Suppressor macrophage treated with lipopolysaccharide for 1 hour (primary cell): ENCODE measurements at regions not wholly inside any gene's neighbourhood (a gene's known extent, or its start where the extent isn't known, plus 50 kb on each side); places are given as distances from the start of the nearest gene placed in this dataset.
"Not testable (repeated sequence)": the region's sequence is repeated elsewhere in the genome, so short reads cannot be mapped to it uniquely, and the experiment has no call there.

Experiments used
- DNase-seq, 3 donors: peaks; one replicate each; pipeline ENCODE4 v3.0.0-alpha.2; 2020 to 2022

DNA sequence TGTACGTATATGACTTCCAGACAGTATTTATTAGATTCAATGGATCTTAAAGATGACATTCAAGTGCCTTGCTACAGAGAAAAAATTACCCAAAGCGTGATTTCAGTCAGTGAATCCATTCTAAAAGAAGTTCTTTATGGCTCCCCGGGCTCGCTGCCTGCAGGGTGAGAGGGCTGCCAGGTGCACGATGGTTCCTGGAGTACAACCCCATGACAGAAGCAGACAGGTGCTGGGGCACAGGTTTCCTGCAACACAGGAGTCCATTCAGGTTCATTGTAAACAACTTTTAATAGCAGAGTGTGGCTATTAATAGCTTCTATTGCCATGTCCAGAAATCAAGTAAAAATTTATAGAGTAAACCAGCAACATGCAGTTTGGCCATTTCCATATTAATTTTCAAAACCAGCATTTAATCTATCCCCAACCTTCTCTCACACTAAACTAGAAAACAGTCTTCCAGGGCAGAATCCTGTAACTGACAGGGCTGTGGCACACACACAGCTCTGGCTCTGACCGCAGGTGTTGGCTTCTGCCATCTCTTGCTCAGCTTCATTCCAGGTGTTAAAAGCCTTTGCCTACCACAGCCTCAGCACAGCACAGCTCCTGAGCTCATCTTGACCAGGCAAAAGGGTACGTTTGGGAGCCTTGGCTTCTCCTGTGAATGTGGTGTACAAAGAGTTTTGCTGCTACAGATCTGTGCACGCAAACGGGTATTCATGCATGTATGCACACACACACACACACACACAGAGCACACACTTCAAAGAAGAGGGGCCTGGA is 185.9 kb downstream of the MEX3B start:
- DNase-seq: no peak

DNA sequence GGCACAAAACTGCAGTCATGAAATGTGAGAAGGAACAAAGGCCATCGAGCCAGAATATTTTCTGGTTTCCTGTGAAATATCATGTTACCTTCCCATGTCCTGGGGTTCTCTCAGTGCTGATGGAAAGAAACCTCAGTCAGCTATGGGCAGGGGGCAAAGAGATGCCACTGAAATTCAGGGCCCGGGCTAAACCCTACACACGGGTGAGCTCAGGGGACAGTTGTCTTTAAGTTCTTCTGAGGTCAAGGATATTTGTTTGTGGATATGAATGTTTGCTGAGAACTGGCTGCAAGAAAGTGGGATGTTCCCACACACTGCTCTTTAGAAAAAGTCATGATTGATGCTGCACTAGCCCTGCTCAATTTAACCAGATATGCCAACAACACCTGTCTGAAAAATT is 187.2 kb downstream of the MEX3B start:
- DNase-seq: no peak

DNA sequence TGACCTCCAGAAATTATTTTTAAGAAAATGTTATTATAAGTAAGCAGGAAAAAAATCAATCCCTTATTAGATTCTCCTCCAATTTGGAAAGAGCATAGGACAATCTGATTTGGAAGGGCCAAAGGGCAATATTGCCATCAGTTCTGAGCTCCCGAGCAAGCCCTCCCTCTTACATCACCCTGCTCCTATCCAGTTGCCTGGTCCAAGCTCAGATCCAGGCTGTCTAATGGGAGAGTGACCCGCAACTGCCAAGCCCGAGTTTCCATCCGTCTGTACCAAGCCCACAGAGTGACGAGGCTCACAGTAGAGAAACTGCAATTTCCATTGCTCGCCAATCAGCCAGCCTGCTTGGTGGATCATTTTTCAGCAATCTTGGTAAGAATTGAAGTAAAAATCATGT is 187.7 kb downstream of the MEX3B start:
- DNase-seq: peak in 1 of 3 donors; percentile 12

DNA sequence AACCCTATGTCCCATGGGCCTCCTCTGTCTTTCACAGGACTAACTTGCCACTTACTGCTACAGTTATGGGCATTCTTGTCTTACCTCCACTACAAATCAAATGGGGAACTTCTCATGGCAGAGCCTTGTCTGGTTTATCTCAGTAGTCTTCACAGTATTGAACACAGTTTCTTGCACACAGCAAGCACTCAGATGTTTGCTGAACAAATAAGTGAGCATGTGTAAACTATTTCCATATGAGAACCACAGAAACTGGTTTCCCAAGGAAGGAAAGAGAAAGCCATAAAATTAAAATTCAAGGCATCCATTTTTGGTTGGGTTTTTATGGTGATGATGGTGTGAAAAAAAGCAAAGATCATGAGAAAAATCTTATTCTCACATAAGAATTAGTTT is 189.2 kb downstream of the MEX3B start:
- no peak for DNase-seq

DNA sequence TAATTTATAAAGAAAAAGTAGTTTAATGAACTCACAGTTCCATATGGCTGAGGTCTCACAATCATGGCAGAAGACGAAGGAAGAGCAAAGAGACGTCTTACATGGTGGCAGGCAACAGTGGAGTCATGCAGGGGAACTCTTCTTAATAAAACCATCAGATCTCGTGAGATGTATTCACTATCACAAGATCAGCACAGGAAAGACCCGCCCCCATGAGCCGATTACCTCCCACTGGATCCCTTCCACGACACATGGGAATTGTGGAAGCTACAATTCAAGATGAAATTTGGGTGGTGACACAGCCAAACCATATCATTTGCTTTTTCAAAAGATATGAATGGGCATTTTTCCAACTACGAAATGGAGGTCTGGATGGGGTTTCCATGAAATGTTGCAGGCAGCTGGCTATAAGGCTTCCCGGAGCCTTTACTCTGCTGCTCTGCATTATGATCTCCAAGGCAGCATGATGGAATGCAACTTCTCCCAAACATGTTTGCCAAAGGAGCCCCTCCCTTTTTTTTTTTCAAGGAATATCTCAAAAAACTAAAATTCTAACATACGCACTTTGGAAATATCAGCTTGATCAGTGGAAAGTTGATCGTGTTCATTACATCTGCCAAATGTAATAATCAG is 189.7 kb downstream of the MEX3B start:
- peak in 1 of 3 donors; percentile 15 for DNase-seq

DNA sequence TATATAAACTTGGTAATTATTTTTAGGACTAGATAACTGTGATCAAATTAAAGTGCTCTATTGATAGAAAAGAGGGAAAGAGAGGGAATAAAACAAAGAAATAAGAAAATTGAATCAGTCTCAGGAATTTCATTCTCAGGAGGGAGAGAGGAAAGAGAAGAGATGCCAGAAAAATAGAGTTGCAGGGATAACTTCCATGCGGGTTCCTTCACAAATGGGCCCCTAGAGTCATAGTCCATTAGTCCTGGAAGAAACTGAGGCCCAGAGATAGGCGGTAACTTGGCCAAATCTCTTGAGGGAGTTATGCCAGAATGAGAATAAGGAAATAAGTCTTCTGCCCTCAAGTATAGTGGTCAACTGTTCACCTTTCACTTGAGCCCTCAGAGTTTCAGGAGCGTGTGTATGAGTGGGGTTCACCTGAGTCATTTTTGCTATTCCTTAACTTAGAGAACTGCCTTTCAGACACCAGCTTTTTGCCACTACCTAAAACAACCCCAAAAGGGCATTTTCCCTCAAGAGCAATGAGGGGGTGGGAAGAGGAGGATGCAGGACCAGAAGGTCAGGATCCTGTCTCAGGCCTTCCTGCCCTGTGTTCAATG is 192.6 kb downstream of the MEX3B start:
- no peak for DNase-seq

DNA sequence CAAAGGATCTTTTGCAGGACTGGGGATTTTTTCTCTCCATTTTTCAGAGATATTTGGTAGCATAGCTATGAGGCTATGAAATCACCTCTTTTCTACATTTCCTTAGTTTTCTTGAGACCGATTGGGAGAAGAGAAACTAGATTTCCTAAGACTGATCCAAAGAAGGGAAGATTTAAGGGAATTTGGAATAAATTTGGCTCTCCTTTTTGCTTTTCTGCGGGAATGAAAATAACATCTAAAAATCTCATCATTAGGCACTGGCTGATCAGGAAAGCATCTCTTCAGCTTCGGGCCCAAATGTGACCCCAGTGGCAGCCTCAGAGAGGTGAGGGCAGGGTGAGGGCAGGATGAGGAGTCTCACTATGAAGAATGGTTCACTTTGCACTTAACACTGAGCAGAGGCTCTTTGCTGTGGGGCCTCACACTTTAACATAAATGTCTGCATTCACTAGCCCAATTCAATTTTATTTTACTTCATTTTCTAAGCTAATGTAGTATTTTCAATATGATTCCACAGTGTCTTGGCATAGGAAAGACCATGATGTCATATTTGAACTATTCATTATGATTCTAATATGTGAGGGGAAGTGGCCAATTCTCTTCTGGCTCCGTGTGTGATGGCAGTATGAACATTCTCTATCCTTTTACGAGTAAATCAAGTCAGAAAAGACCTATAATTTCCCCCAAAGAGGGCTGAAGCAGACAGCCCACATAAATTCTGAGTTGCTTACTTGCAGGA is 193.2 kb downstream of the MEX3B start:
- no peak for DNase-seq

DNA sequence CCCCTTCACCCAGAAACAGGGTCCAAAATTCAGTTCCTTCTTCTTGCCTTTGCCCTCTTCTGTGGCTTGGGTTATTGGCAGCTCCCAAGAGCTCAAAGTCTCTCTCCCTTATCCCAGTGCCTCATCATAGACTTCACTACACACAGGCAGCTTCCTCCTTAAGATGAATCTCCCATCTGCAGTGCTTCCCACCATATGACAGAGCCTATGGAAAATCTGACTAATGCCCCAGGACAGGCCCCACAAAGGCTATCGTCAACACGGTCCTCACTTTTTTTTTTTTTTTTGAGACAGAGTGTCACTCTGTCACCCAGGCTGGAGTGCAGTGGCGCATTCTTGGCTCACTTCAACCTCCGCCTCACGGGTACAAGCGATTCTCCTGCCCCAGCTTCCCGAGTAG is 194.1 kb downstream of the MEX3B start:
- DNase-seq: no peak

DNA sequence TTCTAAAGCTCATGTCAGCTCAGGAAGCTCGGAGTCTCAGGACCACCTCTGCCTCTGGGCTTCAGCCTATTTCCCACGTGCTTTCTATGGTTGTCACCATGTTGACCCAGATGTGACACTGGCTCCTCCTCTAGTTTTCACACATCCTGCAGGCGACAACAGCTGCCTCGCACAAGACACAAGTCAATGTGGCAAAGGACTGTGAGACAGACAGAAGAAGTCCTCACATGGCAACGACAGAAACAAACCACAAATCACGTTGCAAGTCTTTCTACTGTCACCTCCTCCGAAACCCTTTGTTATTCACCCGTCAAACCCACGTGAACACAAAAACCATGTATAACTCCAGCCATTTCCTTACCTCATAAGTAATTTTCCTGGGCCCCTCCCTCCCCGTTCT is 194.5 kb downstream of the MEX3B start:
- DNase-seq: no peak

DNA sequence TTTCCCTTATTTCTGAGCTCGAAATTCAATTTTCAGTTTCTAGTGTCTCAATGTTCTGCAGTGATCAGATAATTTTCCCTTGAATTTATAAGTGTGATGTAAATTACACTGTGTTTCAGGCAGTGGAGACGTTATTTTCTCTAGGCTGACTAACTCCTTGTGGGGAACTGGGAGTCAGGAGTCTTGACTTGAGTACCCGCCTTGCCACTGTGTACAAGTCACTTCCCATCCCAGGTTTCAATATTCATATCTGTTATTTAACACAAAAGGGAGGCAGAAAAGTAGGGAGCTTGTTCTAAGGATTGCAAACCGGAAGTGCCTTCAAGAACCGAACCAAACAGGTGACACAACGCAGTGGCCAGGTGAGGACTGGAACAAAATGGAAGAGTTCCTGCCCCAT is 196.5 kb downstream of the MEX3B start:
- DNase-seq: no peak

DNA sequence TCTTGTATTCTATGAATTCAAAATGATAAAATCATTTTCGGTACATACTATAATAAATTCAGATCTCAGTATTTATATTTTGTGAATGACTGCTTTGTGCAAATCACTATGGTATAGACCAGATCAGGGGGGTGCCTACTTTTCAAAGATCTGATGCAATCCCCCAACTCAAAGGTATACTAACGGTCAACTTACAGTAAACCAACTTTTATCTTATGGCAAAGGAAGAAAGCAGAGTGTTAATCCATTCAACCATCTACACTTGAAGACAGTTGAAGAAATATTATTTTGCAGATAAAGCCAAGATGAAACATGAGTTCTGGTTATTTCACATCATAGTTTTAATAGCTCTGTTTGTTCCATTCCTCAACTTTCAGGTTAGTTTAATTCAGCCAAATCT is 197.1 kb downstream of the MEX3B start:
- DNase-seq: no peak

DNA sequence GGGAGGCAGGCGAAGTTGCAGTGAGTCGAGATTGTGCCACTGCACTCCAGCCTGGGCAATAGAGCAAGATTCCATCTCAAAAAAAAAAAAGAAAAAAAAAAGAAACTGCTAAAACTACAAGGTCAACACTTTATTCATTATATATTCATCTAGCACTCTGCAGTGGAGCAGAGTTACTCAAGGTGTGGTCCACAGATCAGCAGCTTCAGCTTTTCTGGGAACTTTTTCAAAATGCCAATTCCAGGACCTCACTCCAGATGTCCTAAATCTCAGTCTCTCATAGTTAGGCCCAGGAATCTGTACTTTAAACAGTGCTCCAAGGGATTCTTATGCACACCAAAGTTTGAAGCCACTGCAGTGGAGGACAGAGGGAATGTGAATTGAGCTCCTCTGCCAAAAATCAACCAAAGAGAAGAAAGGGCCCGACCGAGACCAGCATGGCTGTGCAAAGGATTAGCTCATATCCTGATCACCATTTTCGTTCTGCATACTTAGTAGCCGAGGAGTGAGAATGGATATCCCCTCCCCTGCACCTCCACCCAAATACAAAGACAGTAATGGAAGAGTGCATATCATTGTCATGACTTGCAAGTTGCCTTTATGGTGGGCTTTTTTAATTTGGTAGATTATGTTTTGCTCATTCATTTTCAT is 201.9 kb downstream of the MEX3B start:
- DNase-seq: no peak

DNA sequence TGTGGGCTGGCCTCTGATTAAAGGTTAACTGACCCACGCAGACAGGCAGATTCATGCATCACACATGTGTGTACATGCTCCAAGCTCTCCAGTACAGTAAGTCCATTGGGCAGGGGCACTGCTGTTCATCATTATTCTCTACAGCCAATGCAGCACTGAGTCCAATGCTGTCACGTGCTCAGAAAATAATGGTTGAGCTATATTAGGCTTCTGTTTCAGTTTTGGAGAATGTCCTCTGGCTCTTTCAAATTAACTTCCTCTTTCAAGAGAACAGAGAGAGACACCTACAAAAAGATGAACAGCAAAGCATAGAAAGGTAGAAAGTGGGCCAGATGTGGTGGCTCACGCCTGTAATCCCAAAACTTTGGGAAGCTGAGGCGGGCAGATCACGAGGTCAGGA is 202.6 kb downstream of the MEX3B start:
- DNase-seq: no peak

DNA sequence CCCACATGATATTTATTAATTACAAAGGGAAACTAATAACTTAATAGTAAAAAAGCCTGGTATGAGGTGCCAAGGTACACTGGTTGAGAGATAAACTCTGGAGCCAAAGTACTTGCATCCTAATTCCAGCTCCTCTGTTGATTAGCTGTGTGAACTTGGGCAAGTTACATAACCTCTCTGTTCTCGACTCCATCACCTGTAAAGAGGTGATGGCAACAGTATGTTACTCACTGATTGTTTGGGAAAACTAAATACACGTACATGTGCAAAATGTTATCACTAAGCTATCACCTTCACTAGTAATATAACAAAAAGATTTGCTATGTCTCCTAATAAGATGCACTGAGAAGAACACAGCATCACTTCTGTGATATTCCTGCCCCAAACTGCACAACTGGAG is 206.4 kb downstream of the MEX3B start:
- no peak for DNase-seq

DNA sequence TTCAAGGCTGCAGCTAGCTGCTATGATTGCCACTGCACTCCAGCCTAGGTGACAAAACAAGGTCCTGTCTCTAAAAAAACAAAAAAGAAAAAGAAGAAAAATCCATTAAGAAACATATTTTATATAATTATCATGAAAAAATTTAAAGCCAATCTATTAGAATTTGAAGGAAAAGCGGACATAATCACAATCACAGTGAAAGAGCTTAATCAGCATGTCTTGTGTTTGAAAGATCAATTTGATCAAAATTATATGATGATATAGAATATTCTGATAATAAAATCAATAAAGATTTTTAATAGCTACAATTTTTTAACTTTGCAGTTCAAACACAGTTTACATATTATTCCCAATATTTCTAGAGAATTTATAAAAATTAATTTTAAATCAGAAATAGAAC is 210.1 kb downstream of the MEX3B start:
- DNase-seq: no peak

DNA sequence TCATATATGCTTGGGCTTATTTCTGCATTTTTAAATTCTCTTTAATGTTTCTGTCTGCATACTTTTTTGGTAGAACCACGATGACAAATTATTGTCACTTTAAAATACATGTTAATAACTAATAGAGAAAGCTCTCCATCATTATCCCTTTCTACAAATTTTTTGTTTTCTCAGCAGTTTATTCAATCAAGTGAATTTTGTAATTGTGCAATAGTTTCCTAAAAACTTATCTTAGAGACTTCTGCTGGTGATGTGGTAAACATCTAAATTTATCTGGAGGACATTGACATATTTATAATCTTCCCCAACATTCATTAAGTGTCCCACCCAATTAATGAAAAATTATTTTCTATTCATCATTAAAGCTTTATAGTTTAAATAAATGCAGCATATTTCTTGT is 215.3 kb downstream of the MEX3B start:
- DNase-seq: no peak

DNA sequence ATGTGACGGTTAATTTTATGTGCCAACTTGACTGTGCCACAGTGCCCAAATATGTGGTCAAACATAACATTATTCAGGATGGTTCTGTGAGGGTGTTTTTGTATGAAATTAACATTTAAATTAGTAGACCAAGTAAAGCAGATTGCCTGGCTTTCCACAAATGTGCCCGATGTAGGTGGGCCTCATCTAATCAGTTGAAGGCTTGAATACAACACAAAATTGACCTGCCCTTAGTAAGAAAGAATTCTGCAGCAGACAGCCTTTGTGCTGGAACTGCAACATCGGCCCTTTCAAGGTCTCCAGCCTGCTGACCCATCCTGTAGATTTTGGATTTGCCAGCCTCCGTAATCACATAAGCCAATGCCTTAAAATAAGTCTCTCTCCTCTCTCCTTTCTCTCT is 215.9 kb downstream of the MEX3B start:
- DNase-seq: no peak

DNA sequence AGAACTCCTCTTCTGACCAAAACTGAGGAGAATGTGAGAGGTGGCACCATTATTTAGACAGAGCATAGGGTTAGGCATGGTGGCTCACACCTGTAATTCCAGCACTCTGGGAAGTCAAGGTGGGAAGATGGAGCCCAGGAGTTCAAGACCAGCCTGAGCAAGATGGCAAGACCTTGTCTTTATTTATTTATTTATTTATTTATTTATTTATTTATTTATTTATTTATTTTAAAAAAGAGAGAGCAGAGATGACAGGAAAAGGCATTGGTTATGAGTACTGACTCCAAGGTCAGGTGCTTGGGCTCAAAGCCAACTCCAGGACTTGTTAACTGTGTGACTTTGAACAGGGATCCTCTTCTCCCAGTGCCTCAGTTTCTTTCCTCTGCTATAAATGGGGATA is 217.7 kb downstream of the MEX3B start:
- DNase-seq: no peak

DNA sequence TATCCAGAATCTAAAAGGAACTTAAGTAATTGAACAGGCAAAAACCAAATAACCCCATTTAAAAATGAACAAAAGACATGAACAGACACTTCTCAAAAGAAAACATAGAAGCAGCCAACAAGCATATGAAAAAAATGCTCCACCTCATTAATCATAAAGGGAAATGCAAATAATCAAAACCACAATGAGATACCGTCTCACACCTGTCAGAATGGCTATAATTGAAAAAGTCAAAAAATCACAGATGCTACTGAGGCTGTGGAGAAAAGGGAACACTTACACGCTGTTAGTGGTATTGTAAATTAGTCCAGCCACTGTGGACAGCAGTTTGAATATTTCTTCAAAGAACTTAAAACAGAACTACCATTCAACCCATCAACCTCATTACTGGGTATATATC is 220.7 kb downstream of the MEX3B start:
- DNase-seq: no peak

DNA sequence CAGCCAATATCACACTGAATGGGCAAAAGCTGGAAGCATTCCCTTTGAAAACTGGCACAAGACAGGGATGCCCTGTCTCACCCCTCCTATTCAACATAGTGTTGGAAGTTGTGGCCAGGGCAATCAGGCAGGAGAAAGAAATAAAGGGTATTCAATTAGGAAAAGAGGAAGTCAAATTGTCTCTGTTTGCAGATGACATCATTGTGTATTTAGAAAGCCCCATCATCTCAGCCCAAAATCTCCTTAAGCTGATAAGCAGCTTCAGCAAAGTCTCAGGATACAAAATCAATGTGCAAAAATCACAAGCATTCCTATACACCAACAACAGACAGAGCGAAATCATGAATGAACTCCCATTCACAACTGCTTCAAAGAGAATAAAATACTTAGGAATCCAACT is 223.2 kb downstream of the MEX3B start:
- DNase-seq: not testable (repeated sequence)

DNA sequence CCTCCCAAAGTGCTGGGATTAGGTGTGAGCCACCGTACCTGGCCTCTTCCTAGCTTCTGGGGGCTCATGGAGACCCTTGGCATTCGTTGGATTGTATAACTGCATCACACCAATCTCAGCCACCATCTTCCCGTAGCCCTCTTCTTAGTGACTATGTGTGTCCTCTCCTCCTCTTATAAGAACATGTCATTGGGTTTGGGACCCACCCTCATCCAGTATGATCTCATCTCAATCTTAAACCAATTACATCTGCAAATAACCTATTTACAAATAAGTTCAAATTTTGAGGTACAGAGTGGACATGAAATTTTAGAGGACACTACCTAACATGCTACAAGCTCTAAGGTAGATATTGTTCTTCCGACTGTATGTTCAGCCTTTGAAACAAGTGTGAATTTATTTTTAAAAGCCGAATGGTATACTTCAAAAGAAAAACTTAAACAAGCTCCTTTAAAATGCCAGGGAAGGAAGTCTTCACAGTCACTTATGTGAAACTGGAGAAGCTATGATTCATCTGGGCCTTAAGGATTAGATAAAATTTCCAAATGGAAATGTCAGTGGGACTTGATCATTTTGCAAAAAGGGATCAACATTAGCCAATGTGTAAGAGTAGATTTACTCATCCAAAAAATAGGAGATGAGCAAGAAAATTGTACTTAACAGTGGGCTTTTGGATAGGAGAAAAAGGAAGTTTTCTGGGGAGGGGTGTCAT is 225.7 kb downstream of the MEX3B start:
- no peak for DNase-seq

DNA sequence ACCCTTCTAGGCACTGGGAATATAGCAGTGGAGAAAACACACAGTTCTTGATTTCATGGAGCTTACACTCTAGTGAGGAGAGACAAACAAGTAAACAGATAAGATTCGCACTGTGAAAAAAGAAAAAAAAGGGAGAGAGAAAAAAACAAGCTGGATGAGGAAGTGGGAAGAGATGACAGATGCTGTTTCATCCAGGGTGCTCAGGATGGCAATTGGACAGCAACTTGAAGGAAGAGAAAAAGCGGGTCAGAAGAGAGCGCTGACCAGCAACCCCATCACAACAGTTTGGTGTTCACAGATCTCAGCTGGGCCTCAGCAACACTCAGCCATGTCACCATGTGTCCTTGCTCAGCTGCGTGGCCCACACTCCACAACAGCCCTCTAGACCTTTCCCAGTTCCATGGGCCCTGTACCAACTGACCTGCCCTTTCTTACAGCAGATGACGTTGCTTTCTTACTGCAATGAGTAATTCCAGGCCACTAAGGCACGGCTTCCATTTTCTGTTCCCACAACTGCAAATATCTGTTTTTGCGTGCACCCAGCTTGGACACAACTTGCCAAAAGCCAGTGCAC is 230.8 kb downstream of the MEX3B start:
- DNase-seq: no peak
